Stimulated activated naive B cell treated with anti-CD40 and anti-IgM and Interleukin-4, amounts not matched to agents 10 μg/mL and 1 μg/mL and 100 μg/mL, for 72 hours (primary cell): ENCODE measurements at regions not wholly inside any gene's neighbourhood (a gene's known extent, or its start where the extent isn't known, plus 50 kb on each side); places are given as distances from the start of the nearest gene placed in this dataset.
"Not testable (repeated sequence)": the region's sequence is repeated elsewhere in the genome, so short reads cannot be mapped to it uniquely, and the experiment has no call there.

Source experiments
- ATAC-seq, 2 donors: fragments of 150-1000 bp; cut with Tn5 transposase; replicated peaks; 2 replicates each; pipeline ENCODE4 v1.10.0; 2021; ENCODE audit warnings: moderate library complexity in 1 of 2
- DNase-seq: peaks from one replicate; pipeline ENCODE4 v3.0.0; 2021
- H3K27ac Mint-ChIP-seq: one replicate; pipeline ENCODE4 v1.8.0; 2022; ENCODE audit warnings: mild to moderate bottlenecking, mixed read lengths
- H3K27me3 Mint-ChIP-seq, 2 donors: one replicate each; pipeline ENCODE4 v1.8.0; 2022; ENCODE audit warnings: mixed read lengths in 2 of 2
- H3K36me3 Mint-ChIP-seq, 2 donors: one replicate each; pipeline ENCODE4 v1.8.0; 2022; ENCODE audit warnings: mixed read lengths in 2 of 2, mild to moderate bottlenecking in 1 of 2
- H3K4me1 Mint-ChIP-seq, 2 donors: one replicate each; pipeline ENCODE4 v1.8.0; 2022; ENCODE audit warnings: mixed read lengths in 2 of 2, mild to moderate bottlenecking in 1 of 2
- H3K4me3 Mint-ChIP-seq, 2 donors: one replicate each; pipeline ENCODE4 v1.8.0; 2022; ENCODE audit warnings: mild to moderate bottlenecking in 2 of 2, mixed read lengths in 2 of 2, moderate library complexity in 1 of 2
- H3K9me3 Mint-ChIP-seq, 2 donors: one replicate each; pipeline ENCODE4 v1.8.0; 2022; ENCODE audit warnings: mixed read lengths in 2 of 2, mild to moderate bottlenecking in 1 of 2

GRCh38 chr14:44771496-44771895 lies 190.3 kb downstream of the KLHL28 start:
- Mint-ChIP-seq H3K27me3 (no peaks in the 10 kb centered on the region), H3K4me1 (no peaks in the 10 kb centered on the region), H3K9me3 (no peaks in the 10 kb centered on the region), H3K4me3 (no peak overlapping the region), H3K27ac (no peak overlapping the region), H3K36me3 (no peaks in the 10 kb centered on the region)
- no peak for ATAC-seq
- DNase-seq, result no peak

GRCh38 chr14:44770201-44770600 lies 191.5 kb downstream of the KLHL28 start:
- Mint-ChIP-seq H3K36me3 (no peaks in the 10 kb centered on the region), H3K27me3 (no peaks in the 10 kb centered on the region), H3K27ac (no peak overlapping the region), H3K4me1 (no peaks in the 10 kb centered on the region), H3K4me3 (no peak overlapping the region), H3K9me3 (no peaks in the 10 kb centered on the region)
- ATAC-seq (no peak), DNase-seq (no peak)

- DNase-seq, result no peak
- H3K9me3 Mint-ChIP-seq, result no peaks in the 10 kb centered on the region
- H3K4me1 Mint-ChIP-seq, result no peaks in the 10 kb centered on the region
- no peaks in the 10 kb centered on the region for H3K27me3 Mint-ChIP-seq
- no peaks in the 10 kb centered on the region for H3K36me3 Mint-ChIP-seq
- H3K4me3 Mint-ChIP-seq, result no peak overlapping the region
- H3K27ac Mint-ChIP-seq, result no peak overlapping the region
- no peak for ATAC-seq
These were observed 192.8 kb downstream of the KLHL28 start for GRCh38 chr14:44768935-44769334.

- Mint-ChIP-seq H3K4me3 (no peak overlapping the region), H3K9me3 (no peaks in the 10 kb centered on the region), H3K4me1 (no peaks in the 10 kb centered on the region), H3K27me3 (no peaks in the 10 kb centered on the region), H3K27ac (no peak overlapping the region), H3K36me3 (no peaks in the 10 kb centered on the region)
- DNase-seq (no peak), ATAC-seq (no peak)
These were observed 194.0 kb downstream of the KLHL28 start for GRCh38 chr14:44767646-44768173.

GRCh38 chr14:44766285-44766684 lies 195.5 kb downstream of the KLHL28 start:
- Mint-ChIP-seq H3K27me3 (no peaks in the 10 kb centered on the region), H3K4me3 (no peak overlapping the region), H3K36me3 (no peaks in the 10 kb centered on the region), H3K9me3 (no peaks in the 10 kb centered on the region), H3K4me1 (no peaks in the 10 kb centered on the region), H3K27ac (no peak overlapping the region)
- no peak for ATAC-seq
- DNase-seq, result no peak

GRCh38 chr14:44763356-44763755 lies 198.4 kb downstream of the KLHL28 start:
- no peaks in the 10 kb centered on the region for H3K9me3 Mint-ChIP-seq
- no peaks in the 10 kb centered on the region for H3K36me3 Mint-ChIP-seq
- H3K4me3 Mint-ChIP-seq, result no peak overlapping the region
- DNase-seq (no peak), ATAC-seq (no peak)
- no peak overlapping the region for H3K27ac Mint-ChIP-seq
- H3K27me3 Mint-ChIP-seq, result no peaks in the 10 kb centered on the region
- H3K4me1 Mint-ChIP-seq, result no peaks in the 10 kb centered on the region

- Mint-ChIP-seq H3K9me3 (no peaks in the 10 kb centered on the region), H3K4me1 (no peaks in the 10 kb centered on the region), H3K27ac (no peak overlapping the region), H3K27me3 (no peaks in the 10 kb centered on the region), H3K36me3 (no peaks in the 10 kb centered on the region), H3K4me3 (no peak overlapping the region)
- DNase-seq (no peak), ATAC-seq (no peak)
These were observed 202.5 kb downstream of the KLHL28 start for GRCh38 chr14:44759277-44759676.

GRCh38 chr14:44756554-44756953 lies 205.2 kb downstream of the KLHL28 start:
- H3K4me3 Mint-ChIP-seq, result no peak overlapping the region
- no peak for ATAC-seq
- H3K9me3 Mint-ChIP-seq, result no peaks in the 10 kb centered on the region
- DNase-seq, result no peak
- H3K27ac Mint-ChIP-seq, result no peak overlapping the region
- H3K27me3 Mint-ChIP-seq, result no peaks in the 10 kb centered on the region
- H3K4me1 Mint-ChIP-seq, result no peaks in the 10 kb centered on the region
- H3K36me3 Mint-ChIP-seq, result no peaks in the 10 kb centered on the region

GRCh38 chr14:44745371-44745770 lies 216.4 kb downstream of the KLHL28 start:
- ATAC-seq, result no peak
- DNase-seq, result no peak
- Mint-ChIP-seq H3K27ac (no peak overlapping the region), H3K4me3 (no peak overlapping the region), H3K36me3 (no peaks in the 10 kb centered on the region), H3K27me3 (no peaks in the 10 kb centered on the region), H3K4me1 (no peaks in the 10 kb centered on the region), H3K9me3 (peaks cover 8 to 10% of the 10 kb centered on the region in 2 donors)

GRCh38 chr14:44742202-44742601 lies 219.5 kb downstream of the KLHL28 start:
- H3K27ac Mint-ChIP-seq, result no peak overlapping the region
- DNase-seq (no peak), ATAC-seq (no peak)
- no peaks in the 10 kb centered on the region for H3K4me1 Mint-ChIP-seq
- H3K36me3 Mint-ChIP-seq, result no peaks in the 10 kb centered on the region
- H3K27me3 Mint-ChIP-seq, result no peaks in the 10 kb centered on the region
- peaks cover under 1 to 3% of the 10 kb centered on the region in 2 donors for H3K9me3 Mint-ChIP-seq
- H3K4me3 Mint-ChIP-seq, result no peak overlapping the region

GRCh38 chr14:44741431-44741830 lies 220.3 kb downstream of the KLHL28 start:
- ATAC-seq, result no peak
- no peaks in the 10 kb centered on the region for H3K36me3 Mint-ChIP-seq

GRCh38 chr14:44736326-44736725 lies 225.4 kb downstream of the KLHL28 start:
- no peaks in the 10 kb centered on the region for H3K27me3 Mint-ChIP-seq
- DNase-seq (no peak), ATAC-seq (no peak)
- no peaks in the 10 kb centered on the region for H3K36me3 Mint-ChIP-seq
- H3K4me1 Mint-ChIP-seq, result no peaks in the 10 kb centered on the region
- no peaks in the 10 kb centered on the region for H3K9me3 Mint-ChIP-seq
- no peak overlapping the region for H3K27ac Mint-ChIP-seq
- no peak overlapping the region for H3K4me3 Mint-ChIP-seq

More at GRCh38 chr14:44741431-44741830, 220.3 kb downstream of the KLHL28 start:
- Mint-ChIP-seq H3K9me3 (no peaks in the 10 kb centered on the region), H3K4me1 (no peaks in the 10 kb centered on the region), H3K27ac (no peak overlapping the region), H3K27me3 (no peaks in the 10 kb centered on the region), H3K4me3 (no peak overlapping the region)
- DNase-seq, result no peak

GRCh38 chr14:44732144-44732543 lies 225.1 kb upstream of the FSCB start:
- no peaks in the 10 kb centered on the region for H3K9me3 Mint-ChIP-seq
- no peak overlapping the region for H3K27ac Mint-ChIP-seq
- H3K36me3 Mint-ChIP-seq, result no peaks in the 10 kb centered on the region
- no peak overlapping the region for H3K4me3 Mint-ChIP-seq
- H3K4me1 Mint-ChIP-seq, result no peaks in the 10 kb centered on the region
- DNase-seq, result no peak
- no peaks in the 10 kb centered on the region for H3K27me3 Mint-ChIP-seq
- no peak for ATAC-seq

GRCh38 chr14:44730860-44731259 lies 223.8 kb upstream of the FSCB start:
- no peak for ATAC-seq
- Mint-ChIP-seq H3K27me3 (no peaks in the 10 kb centered on the region), H3K9me3 (no peaks in the 10 kb centered on the region), H3K4me1 (no peaks in the 10 kb centered on the region), H3K4me3 (no peak overlapping the region), H3K36me3 (no peaks in the 10 kb centered on the region), H3K27ac (no peak overlapping the region)
- no peak for DNase-seq

GRCh38 chr14:44721395-44721794 lies 214.3 kb upstream of the FSCB start:
- not testable (repeated sequence) for DNase-seq, H3K4me3 Mint-ChIP-seq, H3K4me1 Mint-ChIP-seq, H3K36me3 Mint-ChIP-seq, ATAC-seq, H3K27me3 Mint-ChIP-seq, H3K27ac Mint-ChIP-seq
- H3K9me3 Mint-ChIP-seq, result peaks cover 11 to 24% of the 10 kb centered on the region in 2 donors

- DNase-seq (no peak), ATAC-seq (no peak)
- Mint-ChIP-seq H3K9me3 (peaks cover 11 to 24% of the 10 kb centered on the region in 2 donors), H3K4me3 (no peak overlapping the region), H3K36me3 (no peaks in the 10 kb centered on the region), H3K27me3 (no peaks in the 10 kb centered on the region), H3K27ac (no peak overlapping the region), H3K4me1 (no peaks in the 10 kb centered on the region)
These were observed 213.6 kb upstream of the FSCB start for GRCh38 chr14:44720707-44721106.
